ENCODE measurements at regions not wholly inside any gene's neighbourhood (a gene's known extent, or its start where the extent isn't known, plus 50 kb on each side); places are given as distances from the start of the nearest gene placed in this dataset.

DNA sequence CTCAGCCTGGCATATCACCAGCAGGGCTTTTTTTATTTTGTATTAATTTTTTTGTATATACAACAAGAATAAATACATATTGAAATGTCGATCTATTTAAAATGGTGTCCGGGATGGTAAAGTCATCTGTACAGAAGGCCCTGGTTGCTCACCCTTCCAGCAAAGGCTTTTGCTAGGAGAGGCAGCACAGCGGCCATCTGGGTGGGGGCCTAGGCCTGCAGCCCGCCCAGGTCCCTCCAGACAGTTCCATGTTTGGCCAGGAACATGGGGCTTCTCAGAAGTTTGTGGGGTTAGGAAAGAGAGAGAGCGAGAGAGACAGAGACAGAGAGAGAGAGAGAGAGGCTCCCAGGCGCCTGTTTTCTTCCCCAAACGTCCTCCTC, 152.6 kb upstream of the LYZL2 start:
- Histone ChIP-seq H3K36me3 (ENCODE audit: control insufficient read depth, insufficient read depth, low read length) (no peaks in the 10 kb centered on the region), H3K27me3 (ENCODE audit: control insufficient read depth, insufficient read depth, low read length) (no peaks in the 10 kb centered on the region), H3K4me3 (ENCODE audit: low read depth, low read length) (no peak overlapping the region)
- TF ChIP-seq, protein P1, sequence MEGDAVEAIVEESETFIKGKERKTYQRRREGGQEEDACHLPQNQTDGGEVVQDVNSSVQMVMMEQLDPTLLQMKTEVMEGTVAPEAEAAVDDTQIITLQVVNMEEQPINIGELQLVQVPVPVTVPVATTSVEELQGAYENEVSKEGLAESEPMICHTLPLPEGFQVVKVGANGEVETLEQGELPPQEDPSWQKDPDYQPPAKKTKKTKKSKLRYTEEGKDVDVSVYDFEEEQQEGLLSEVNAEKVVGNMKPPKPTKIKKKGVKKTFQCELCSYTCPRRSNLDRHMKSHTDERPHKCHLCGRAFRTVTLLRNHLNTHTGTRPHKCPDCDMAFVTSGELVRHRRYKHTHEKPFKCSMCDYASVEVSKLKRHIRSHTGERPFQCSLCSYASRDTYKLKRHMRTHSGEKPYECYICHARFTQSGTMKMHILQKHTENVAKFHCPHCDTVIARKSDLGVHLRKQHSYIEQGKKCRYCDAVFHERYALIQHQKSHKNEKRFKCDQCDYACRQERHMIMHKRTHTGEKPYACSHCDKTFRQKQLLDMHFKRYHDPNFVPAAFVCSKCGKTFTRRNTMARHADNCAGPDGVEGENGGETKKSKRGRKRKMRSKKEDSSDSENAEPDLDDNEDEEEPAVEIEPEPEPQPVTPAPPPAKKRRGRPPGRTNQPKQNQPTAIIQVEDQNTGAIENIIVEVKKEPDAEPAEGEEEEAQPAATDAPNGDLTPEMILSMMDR (IDR thresholded peaks at IDR 0.05; ENCODE audit: insufficient read depth, low read length, poor library complexity, severe bottlenecking), result no peak
- DNase-seq (ENCODE audit: low read depth), result no peak

DNA sequence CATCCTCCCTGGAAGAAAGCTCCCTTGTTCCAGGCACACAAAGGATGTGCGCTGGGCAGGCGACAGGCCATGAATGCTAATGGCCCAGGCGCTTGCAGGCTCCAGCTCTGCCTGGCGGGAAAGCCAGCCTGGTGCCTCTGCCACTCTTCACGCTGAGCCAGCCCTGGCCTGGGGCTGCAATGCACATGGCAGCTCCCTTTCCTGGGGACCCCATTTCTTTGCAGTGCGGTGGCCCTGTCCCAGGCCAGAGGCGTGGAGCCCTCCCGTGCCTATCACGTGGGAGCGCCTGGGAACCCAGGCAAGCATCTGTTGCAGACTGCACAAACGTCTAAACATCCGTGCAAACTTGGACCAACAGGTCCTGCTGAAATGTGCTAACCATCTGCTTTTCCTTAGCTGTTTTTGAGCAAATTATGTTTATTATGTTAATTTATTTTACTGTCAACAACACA, 152.1 kb upstream of the LYZL2 start:
- Histone ChIP-seq H3K4me3 (ENCODE audit: low read depth, low read length) (no peak overlapping the region), H3K27me3 (ENCODE audit: control insufficient read depth, insufficient read depth, low read length) (no peaks in the 10 kb centered on the region), H3K36me3 (ENCODE audit: control insufficient read depth, insufficient read depth, low read length) (no peaks in the 10 kb centered on the region)
- DNase-seq (ENCODE audit: low read depth), result no peak
- TF ChIP-seq, protein P1 (IDR thresholded peaks at IDR 0.05; ENCODE audit: insufficient read depth, low read length, poor library complexity, severe bottlenecking), result no peak

DNA sequence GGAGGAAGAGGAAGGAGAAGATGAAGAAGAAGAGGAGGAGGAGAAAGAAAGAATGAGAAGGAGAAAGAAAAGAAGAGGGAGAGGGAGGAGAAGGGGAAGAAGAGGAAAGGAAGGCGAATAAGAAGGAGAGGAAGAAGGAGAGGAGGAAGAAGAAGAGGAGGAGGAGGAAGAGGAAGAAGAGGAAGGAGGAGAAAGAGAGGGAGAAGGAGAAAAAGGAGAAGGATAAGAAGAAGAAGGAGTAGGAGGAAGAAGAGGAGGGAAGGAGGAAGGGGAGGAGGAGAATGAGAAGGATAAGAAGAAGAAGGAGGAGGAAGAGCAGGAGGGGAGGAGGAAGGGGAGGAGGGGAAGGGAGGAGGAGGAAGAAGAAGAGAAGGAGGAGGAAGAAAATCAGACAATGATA, 149.2 kb upstream of the LYZL2 start:
- no peaks in the 10 kb centered on the region for H3K27me3 ChIP-seq (ENCODE audit: control insufficient read depth, insufficient read depth, low read length)
- H3K4me3 ChIP-seq (ENCODE audit: low read depth, low read length), result no peak overlapping the region
- no peaks in the 10 kb centered on the region for H3K36me3 ChIP-seq (ENCODE audit: control insufficient read depth, insufficient read depth, low read length)
- DNase-seq (ENCODE audit: low read depth), result no peak
- TF ChIP-seq, protein P1 (IDR thresholded peaks at IDR 0.05; ENCODE audit: insufficient read depth, low read length, poor library complexity, severe bottlenecking), result no peak

DNA sequence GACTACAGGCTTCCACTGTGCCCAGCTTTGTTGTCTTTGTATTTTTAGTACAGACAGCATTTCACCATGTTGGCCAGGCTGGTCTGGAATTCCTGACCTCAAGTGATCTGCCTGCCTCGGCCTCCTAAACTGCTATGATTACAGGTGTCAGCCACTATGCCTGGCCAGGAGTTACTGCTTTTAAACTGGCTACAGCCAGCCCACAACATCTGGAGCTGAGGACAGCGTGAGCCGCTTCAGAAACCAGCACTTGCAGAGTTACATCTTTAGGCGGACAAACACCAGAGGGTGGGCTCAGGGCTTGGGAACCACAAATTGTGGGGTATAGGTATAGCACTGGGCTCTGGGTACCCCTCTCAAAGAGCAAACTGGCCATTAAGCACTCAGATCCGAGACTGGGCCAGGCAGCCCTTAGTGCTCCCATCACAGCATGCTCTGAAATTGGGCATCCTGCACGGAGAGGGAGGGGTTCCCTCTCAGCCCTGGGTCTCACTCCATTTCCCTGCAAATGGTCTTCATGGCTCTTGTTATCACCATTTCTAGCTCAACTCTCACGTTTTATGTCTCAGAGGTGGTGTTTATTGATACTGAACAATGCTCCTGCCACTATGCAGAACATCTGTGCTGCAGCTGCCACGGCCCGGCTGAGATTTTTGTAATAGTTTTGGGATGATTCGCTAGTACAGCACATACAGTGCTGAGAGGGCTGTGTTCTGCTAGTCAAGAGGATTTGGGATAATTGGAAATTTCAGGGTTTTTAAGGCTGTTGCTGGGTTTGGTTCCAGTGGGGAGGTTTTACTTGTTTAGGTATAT, 146.4 kb upstream of the LYZL2 start:
- no peaks in the 10 kb centered on the region for H3K36me3 ChIP-seq (ENCODE audit: control insufficient read depth, insufficient read depth, low read length)
- no peak overlapping the region for H3K4me3 ChIP-seq (ENCODE audit: low read depth, low read length)
- H3K27me3 ChIP-seq (ENCODE audit: control insufficient read depth, insufficient read depth, low read length), result no peaks in the 10 kb centered on the region
- TF ChIP-seq, protein P1 (IDR thresholded peaks at IDR 0.05; ENCODE audit: insufficient read depth, low read length, poor library complexity, severe bottlenecking), result no peak
- DNase-seq (ENCODE audit: low read depth), result peak; percentile 51

DNA sequence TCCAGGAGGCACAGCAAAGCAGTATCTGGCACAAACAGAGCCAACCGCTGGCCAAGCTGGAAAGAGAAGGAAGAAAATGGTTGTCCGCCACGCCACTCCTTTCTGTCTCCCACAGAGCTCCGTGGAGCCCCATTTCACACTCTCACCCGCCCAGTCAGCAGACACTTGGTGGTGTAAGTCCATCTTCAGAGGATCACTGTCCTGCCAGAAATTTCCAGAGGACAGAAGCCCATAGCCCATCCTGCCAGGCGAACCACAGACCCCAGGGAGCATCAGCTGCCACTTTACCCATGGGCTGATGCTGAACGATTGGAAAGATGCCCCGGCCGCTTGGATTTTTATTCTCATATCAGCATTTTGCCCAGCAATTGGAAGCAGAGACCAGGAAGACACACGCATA, 144.7 kb upstream of the LYZL2 start:
- H3K4me3 ChIP-seq (ENCODE audit: low read depth, low read length), result no peak overlapping the region
- H3K27me3 ChIP-seq (ENCODE audit: control insufficient read depth, insufficient read depth, low read length), result no peaks in the 10 kb centered on the region
- H3K36me3 ChIP-seq (ENCODE audit: control insufficient read depth, insufficient read depth, low read length), result no peaks in the 10 kb centered on the region
- TF ChIP-seq, protein P1 (IDR thresholded peaks at IDR 0.05; ENCODE audit: insufficient read depth, low read length, poor library complexity, severe bottlenecking), result no peak
- no peak for DNase-seq (ENCODE audit: low read depth)

DNA sequence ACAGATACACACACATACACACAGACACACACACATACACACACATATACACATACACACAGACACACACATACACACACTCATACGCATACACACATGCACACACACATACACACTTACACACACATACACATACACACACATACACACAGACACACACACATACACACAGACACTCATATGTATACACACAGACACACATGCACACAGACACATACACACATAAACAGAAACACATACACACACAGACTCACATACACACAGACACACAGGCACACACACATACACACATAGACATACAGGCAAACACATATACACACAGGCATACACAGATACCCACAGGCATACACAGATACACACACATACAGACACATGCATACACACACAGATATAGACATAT, 143.9 kb upstream of the LYZL2 start:
- Histone ChIP-seq H3K27me3 (ENCODE audit: control insufficient read depth, insufficient read depth, low read length) (no peaks in the 10 kb centered on the region), H3K36me3 (ENCODE audit: control insufficient read depth, insufficient read depth, low read length) (no peaks in the 10 kb centered on the region), H3K4me3 (ENCODE audit: low read depth, low read length) (no peak overlapping the region)
- no peak for DNase-seq (ENCODE audit: low read depth)
- TF ChIP-seq, protein P1 (IDR thresholded peaks at IDR 0.05; ENCODE audit: insufficient read depth, low read length, poor library complexity, severe bottlenecking), result no peak

Data from kidney epithelial cell (primary cell).